ENCODE measurements at regions not wholly inside any gene's neighbourhood (a gene's known extent, or its start where the extent isn't known, plus 50 kb on each side); places are given as distances from the start of the nearest gene placed in this dataset.

- no peaks in the 10 kb centered on the region for H3K4me1 ChIP-seq
- intact Hi-C loops (cut with DNase I; ENCODE audit: low total_unique reads) = no loop called here
- TF ChIP-seq CTCF (IDR thresholded peaks at IDR 0.05) = no peak
- H3K9me3 ChIP-seq = no peaks in the 10 kb centered on the region
- H3K36me3 ChIP-seq = no peaks in the 10 kb centered on the region
- no peak overlapping the region for H3K27ac ChIP-seq
- no peak for DNase-seq
- H3K4me3 ChIP-seq = no peak overlapping the region
- H3K27me3 ChIP-seq = no peaks in the 10 kb centered on the region
These were observed 131.6 kb upstream of the AHR start for GRCh38 chr7:17166824-17167379.

- Histone ChIP-seq H3K9me3 (no peaks in the 10 kb centered on the region), H3K27ac (no peak overlapping the region), H3K27me3 (no peaks in the 10 kb centered on the region), H3K4me3 (no peak overlapping the region), H3K4me1 (no peaks in the 10 kb centered on the region), H3K36me3 (no peaks in the 10 kb centered on the region)
- intact Hi-C loops (cut with DNase I; ENCODE audit: low total_unique reads) = no loop called here
- no peak for DNase-seq
- TF ChIP-seq CTCF (IDR thresholded peaks at IDR 0.05) = no peak
These were observed 130.0 kb upstream of the AHR start for GRCh38 chr7:17168416-17168815.

GRCh38 chr7:17171427-17171826 is 127.0 kb upstream of the AHR start:
- no peak for DNase-seq
- Histone ChIP-seq H3K4me3 (no peak overlapping the region), H3K36me3 (no peaks in the 10 kb centered on the region), H3K27ac (no peak overlapping the region), H3K4me1 (no peaks in the 10 kb centered on the region), H3K27me3 (no peaks in the 10 kb centered on the region), H3K9me3 (no peaks in the 10 kb centered on the region)
- intact Hi-C loops (cut with DNase I; ENCODE audit: low total_unique reads) = no loop called here
- no peak for TF ChIP-seq CTCF (IDR thresholded peaks at IDR 0.05)

- peaks cover 0 to 6% (median 0%) of the 10 kb centered on the region in 4 donors for H3K4me1 ChIP-seq
- DNase-seq = no peak
- H3K27me3 ChIP-seq = no peaks in the 10 kb centered on the region
- H3K9me3 ChIP-seq = no peaks in the 10 kb centered on the region
- TF ChIP-seq CTCF (IDR thresholded peaks at IDR 0.05) = no peak
- H3K36me3 ChIP-seq = no peaks in the 10 kb centered on the region
- no peak overlapping the region for H3K27ac ChIP-seq
- intact Hi-C loops (cut with DNase I; ENCODE audit: low total_unique reads) = no loop called here
- H3K4me3 ChIP-seq = no peak overlapping the region
These were observed 122.0 kb upstream of the AHR start for GRCh38 chr7:17176371-17177032.

GRCh38 chr7:17178545-17178944 is 119.9 kb upstream of the AHR start:
- H3K9me3 ChIP-seq = no peaks in the 10 kb centered on the region
- H3K4me3 ChIP-seq = no peak overlapping the region
- TF ChIP-seq CTCF (IDR thresholded peaks at IDR 0.05) = no peak
- intact Hi-C loops (cut with DNase I; ENCODE audit: low total_unique reads) = no loop called here
- H3K36me3 ChIP-seq = no peaks in the 10 kb centered on the region
- DNase-seq = no peak
- H3K4me1 ChIP-seq = peaks cover 0 to 6% (median 0%) of the 10 kb centered on the region in 4 donors
- no peaks in the 10 kb centered on the region for H3K27me3 ChIP-seq
- H3K27ac ChIP-seq = no peak overlapping the region

Measured in tibial artery (tissue), 4 donors.